GM19395 (cell line): ENCODE measurements at regions not wholly inside any gene's neighbourhood (a gene's known extent, or its start where the extent isn't known, plus 50 kb on each side); places are given as distances from the start of the nearest gene placed in this dataset.
"Not testable (repeated sequence)": the region's sequence is repeated elsewhere in the genome, so short reads cannot be mapped to it uniquely, and the experiment has no call there.

ENCODE experiments used
- ATAC-seq: cut with Tn5 transposase; IDR thresholded peaks from one replicate; pipeline ENCODE4 v1.9.1; 2021; ENCODE audit warnings: mild to moderate bottlenecking, moderate library complexity; ENCODE audit not compliant: unreplicated experiment

DNA sequence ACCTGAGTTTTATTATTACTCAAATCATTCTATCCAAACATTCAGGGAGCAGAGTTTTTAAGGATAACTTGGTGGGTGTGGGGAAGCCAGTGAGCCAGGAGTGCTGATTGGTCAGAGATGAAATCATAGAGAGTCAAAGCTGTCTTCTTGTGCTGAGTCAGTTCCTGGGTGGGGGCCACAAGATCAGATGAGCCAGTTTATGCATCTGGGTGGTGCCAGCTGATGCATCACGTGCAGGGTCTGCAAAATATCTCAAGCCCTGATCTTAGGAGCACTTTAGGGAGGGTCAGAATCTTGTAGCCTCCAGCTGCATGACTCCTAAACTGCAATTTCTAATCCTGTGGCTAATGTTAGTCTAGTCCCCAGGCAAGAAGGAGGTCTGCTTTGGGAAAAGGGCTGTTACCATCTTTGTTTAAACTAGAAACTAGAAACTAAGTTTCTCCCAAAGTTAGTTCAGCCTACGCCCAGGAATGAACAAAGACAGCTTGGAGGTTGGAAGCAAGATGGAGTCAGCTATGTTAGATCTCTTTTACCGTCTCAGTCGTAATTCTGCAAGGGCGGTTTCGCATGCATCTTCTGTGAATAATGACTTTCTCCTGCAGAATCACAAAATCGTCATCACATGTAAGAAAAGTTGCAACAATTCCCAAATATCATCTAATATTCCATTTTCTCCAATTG lies 97.5 kb downstream of the ZNF664 start:
- not testable (repeated sequence) for ATAC-seq

DNA sequence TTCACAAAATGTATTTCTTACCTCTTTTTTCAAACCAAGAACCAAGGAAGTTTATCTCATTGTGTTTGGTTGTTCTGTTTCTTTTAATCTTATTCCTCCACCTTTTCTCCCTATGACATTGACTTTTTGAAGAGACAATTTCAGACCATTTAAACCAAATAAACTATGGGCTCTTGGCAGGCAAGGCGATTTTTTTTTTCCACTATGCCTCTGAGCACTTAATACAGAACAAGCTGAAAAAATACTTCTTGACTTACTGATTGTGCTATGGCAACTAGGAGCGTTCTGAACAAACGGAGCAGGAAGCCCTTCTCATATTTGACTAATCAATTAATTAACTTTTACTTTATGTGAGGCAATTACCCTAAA lies 98.0 kb downstream of the ZNF664 start:
- ATAC-seq, result no peak

DNA sequence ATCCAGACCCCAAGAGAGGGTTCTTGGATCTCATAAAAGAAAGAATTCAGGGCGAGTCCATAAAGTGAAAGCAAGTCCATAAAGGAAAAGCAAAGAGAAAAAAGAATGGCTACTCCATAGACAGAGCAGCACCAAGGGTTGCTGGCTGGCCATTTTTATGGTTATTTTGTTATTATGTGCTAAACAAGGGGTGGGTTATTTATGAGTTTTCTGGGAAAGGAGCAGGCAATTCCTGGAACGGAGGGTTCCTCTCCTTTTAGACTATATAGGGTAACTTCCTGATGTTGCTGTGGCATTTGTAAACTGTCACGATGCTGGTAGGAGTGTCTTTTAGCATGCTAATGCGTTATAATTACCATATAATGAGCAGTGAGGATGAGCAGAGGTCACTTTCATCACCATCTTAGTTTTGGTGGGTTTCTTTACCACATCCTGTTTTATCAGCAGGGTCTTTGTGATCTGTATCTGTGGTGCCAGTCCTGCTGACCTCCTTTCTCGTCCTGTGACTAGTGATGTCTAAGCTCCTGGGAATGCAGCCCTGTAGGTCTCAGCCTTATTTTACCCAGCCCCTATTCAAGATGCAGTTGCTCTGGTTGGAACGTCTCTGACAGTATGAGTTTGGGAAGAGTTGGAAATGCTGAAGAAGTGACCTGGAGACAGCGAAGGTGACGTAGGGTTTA lies 100.5 kb downstream of the ZNF664 start:
- no peak for ATAC-seq

- no peak for ATAC-seq
These were observed 102.8 kb downstream of the ZNF664 start for GRCh38 chr12:124075841-124076240.

DNA sequence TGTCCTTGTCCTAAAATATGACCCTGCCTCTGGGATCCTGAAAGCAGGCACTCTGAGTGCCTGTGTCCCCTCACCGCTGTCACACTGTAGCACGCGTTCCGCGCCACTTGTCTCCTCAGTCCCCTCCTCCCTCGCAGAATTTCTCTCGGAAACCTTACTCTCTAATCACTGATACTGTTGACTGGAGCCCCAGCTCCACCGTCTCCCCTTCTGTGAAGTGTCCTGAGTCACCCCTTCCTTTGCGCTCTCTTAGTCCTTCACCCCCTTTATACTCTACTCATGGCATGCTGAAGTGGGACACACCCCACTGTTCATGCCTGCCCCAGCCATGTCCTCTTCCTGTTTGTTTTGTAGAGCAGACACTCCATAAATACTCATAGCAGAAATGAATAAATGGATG lies 104.7 kb downstream of the ZNF664 start:
- no peak for ATAC-seq

- ATAC-seq, result no peak
These were observed 105.8 kb downstream of the ZNF664 start for GRCh38 chr12:124078800-124079199.

DNA sequence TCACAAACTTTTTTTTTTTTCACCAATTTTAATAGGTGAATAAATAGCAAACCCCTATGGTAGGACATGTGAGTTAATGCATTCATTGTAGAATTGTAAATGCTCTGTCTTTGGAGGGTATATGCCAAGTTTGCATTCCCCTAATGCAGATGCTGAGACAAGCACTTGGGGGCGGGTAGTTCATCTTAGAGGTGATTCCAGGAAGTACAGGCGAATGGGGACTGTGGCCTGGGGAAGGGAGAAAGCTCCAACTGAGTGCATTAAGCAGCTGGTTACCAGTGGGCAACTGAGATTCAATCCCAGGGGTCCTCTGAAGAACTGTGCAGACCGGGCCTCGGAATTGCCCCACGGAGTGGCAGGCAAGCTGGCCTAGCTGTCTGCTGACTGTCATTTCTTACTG lies 107.6 kb downstream of the ZNF664 start:
- no peak for ATAC-seq

DNA sequence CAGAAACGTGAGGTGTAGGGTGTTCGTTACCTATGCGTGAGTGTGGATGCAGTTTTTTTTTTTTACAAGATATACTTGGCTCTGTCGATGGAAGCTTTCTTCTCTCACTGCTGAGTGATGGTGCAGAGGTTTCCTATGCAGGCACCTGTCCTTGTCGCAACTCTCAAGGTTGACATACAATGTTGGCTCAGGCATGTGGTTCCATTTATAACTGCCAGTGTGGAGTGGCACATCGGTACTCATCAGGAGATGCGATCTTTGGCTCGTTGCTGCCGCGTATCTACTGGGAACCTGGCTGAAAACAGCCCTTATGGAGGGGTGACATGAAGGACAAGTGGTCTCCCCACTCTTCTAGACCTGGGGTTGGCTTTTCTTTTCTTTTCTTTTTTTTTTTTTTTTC lies 109.0 kb downstream of the ZNF664 start:
- no peak for ATAC-seq

DNA sequence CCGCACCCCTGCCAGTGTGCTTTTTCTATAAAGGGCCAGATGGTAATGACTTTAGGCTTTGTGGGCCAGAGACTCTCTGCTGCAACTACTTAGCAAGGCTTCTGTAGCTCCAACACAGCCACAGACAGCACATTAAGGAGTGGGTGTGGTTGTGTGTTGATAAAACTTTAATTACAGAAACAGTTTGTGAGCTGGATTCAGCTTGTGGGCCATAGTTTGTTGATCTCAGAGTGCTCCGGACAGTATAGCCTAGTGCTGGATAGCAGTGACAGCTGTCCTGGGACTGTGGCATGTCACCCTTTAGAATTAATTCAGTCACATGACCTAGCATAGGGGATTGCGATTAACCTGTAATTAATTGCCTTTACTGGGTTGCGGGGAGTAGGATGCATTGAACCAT lies 109.7 kb downstream of the ZNF664 start:
- no peak for ATAC-seq

DNA sequence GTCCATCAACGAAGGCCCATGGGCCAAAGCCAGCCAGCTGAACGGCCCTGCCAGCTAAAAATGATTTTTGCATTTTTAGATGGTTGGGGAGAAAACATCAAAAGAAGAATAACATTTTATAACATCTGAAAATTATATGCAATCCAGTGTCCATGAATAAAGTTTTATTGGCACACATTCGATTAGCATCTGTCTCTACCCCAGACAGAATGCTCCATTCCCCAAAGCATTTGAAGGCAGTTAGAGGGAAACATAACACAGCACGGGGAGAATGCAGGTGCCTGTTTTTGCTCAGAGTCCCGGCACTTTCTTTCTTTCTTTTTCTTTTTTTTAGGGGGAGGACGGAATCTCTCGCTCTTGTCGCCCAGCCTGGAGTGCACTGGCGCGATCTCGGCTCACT lies 110.7 kb downstream of the ZNF664 start:
- no peak for ATAC-seq

GRCh38 chr12:124085419-124086296 lies 112.6 kb downstream of the ZNF664 start:
- ATAC-seq, result no peak

- no peak for ATAC-seq
These were observed 113.4 kb downstream of the ZNF664 start for GRCh38 chr12:124086299-124086898.

- ATAC-seq, result no peak
These were observed 114.4 kb downstream of the ZNF664 start for GRCh38 chr12:124087266-124088051.

DNA sequence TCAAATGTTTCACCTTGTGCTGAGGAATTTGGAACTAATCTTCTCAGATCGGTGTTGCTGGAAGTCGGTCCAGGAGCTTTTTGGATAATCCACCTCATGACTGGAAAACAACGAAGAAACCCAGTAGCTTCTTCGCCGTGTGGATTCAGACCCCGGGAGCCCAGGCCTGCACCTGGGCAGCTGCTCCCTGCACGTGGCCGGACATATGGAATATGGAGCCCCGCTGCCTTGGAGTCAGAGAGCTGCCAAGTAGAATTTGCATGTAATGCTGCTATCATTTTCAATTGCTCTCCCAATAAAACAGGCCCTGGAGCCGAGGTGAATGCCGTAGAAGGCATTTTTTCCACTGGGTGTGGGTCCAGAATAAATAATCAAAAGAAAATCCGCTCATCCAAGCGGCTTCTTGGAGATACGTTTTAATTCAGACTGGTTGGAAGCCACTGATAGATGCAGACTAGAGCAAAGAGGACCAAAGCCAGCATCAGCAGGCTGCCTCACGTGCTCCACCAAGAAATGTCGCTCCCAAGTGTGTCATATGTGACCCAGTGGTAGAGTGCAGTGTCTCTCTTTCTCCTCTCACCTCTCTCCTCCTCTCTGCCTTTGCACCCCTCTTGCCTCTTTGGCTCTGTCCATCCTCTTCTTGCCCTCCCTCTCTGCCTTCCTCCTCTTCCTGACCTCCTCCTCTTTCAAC lies 115.3 kb downstream of the ZNF664 start:
- ATAC-seq, result no peak

- ATAC-seq, result not testable (repeated sequence)
These were observed 116.3 kb downstream of the ZNF664 start for GRCh38 chr12:124089181-124089914.

- no peak for ATAC-seq
These were observed 118.8 kb downstream of the ZNF664 start for GRCh38 chr12:124091835-124092234.

DNA sequence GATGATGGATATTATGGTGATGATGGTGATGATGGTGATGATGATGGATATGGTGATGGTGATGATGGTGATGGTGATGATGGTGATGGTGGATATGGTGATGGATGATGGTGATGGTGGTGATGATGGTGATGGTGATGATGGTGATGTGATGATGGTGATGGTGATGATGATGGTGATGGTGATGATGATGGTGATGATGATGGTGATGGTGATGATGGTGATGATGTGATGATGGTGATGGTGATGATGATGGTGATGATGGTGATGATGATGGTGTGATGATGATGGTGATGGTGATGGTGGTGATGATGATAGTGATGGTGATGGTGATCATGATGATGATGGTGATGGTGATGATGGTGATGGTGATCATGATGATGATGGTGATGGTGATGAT lies 119.5 kb downstream of the ZNF664 start:
- not testable (repeated sequence) for ATAC-seq

GRCh38 chr12:124093297-124093696 lies 120.3 kb downstream of the ZNF664 start:
- ATAC-seq, result no peak

GRCh38 chr12:124094188-124094587 lies 121.2 kb downstream of the ZNF664 start:
- ATAC-seq, result no peak
